ENCODE measurements at regions not wholly inside any gene's neighbourhood (a gene's known extent, or its start where the extent isn't known, plus 50 kb on each side); places are given as distances from the start of the nearest gene placed in this dataset.

DNA sequence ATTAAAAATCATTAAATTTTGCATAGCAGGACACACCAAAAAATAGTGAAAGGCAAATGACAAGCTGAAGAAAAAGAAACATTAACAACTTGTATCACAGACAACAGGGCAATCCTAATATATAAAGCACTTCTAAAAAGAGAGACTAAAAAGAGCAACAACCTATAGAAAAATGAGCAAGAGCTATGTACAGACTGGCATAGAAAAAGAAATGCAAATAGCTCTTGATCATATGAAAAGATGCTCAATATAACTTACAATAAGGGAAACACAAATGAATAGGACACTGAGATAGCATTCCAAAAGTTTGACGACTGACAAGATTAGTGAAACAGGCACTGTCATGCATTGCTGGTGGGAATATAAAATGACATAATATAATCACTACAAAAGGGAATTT is 235.9 kb downstream of the SEC61B start:
- no peaks in the 10 kb centered on the region for H3K36me3 ChIP-seq (ENCODE audit: control insufficient read depth in 5 of 5, insufficient read depth in 5 of 5, low read length in 5 of 5)
- no peak overlapping the region for H3K27ac ChIP-seq (ENCODE audit: low read depth, low read length)
- H3K4me3 ChIP-seq (ENCODE audit: low read depth in 1 of 5, low read length in 5 of 5): no peak overlapping the region
- peaks cover 0 to 4% (median 0%) of the 10 kb centered on the region in 5 donors for H3K4me1 ChIP-seq (ENCODE audit: control insufficient read depth in 5 of 5, insufficient read depth in 5 of 5, low read length in 5 of 5)
- H3K9ac ChIP-seq (ENCODE audit: low read length in 5 of 5): no peak overlapping the region
- H3K9me3 ChIP-seq (ENCODE audit: control insufficient read depth in 5 of 5, low read length in 5 of 5): no peaks in the 10 kb centered on the region
- H3K27me3 ChIP-seq (ENCODE audit: control insufficient read depth in 5 of 5, insufficient read depth in 4 of 5, low read length in 5 of 5): no peaks in the 10 kb centered on the region

- Histone ChIP-seq H3K9me3 (ENCODE audit: control insufficient read depth in 5 of 5, low read length in 5 of 5) (no peaks in the 10 kb centered on the region), H3K4me1 (ENCODE audit: control insufficient read depth in 5 of 5, insufficient read depth in 5 of 5, low read length in 5 of 5) (peaks cover 0 to 8% (median 0%) of the 10 kb centered on the region in 5 donors), H3K9ac (ENCODE audit: low read length in 5 of 5) (no peak overlapping the region), H3K4me3 (ENCODE audit: low read depth in 1 of 5, low read length in 5 of 5) (no peak overlapping the region), H3K36me3 (ENCODE audit: control insufficient read depth in 5 of 5, insufficient read depth in 5 of 5, low read length in 5 of 5) (no peaks in the 10 kb centered on the region), H3K27me3 (ENCODE audit: control insufficient read depth in 5 of 5, insufficient read depth in 4 of 5, low read length in 5 of 5) (no peaks in the 10 kb centered on the region), H3K27ac (ENCODE audit: low read depth, low read length) (no peak overlapping the region)
These were observed 237.8 kb downstream of the SEC61B start for GRCh38 chr9:99459919-99460318.

- H3K4me1 ChIP-seq (ENCODE audit: control insufficient read depth in 5 of 5, insufficient read depth in 5 of 5, low read length in 5 of 5): peaks cover 0 to 8% (median 0%) of the 10 kb centered on the region in 5 donors
- no peaks in the 10 kb centered on the region for H3K9me3 ChIP-seq (ENCODE audit: control insufficient read depth in 5 of 5, low read length in 5 of 5)
- H3K27me3 ChIP-seq (ENCODE audit: control insufficient read depth in 5 of 5, insufficient read depth in 4 of 5, low read length in 5 of 5): no peaks in the 10 kb centered on the region
- no peak overlapping the region for H3K9ac ChIP-seq (ENCODE audit: low read length in 5 of 5)
- H3K36me3 ChIP-seq (ENCODE audit: control insufficient read depth in 5 of 5, insufficient read depth in 5 of 5, low read length in 5 of 5): no peaks in the 10 kb centered on the region
- H3K27ac ChIP-seq (ENCODE audit: low read depth, low read length): no peak overlapping the region
- H3K4me3 ChIP-seq (ENCODE audit: low read depth in 1 of 5, low read length in 5 of 5): no peak overlapping the region
These were observed 241.0 kb downstream of the SEC61B start for GRCh38 chr9:99463131-99463530.

GRCh38 chr9:99464568-99464967 is 242.5 kb downstream of the SEC61B start:
- H3K4me3 ChIP-seq (ENCODE audit: low read depth in 1 of 5, low read length in 5 of 5): no peak overlapping the region
- no peak overlapping the region for H3K27ac ChIP-seq (ENCODE audit: low read depth, low read length)
- peaks cover 0 to 8% (median 0%) of the 10 kb centered on the region in 5 donors for H3K4me1 ChIP-seq (ENCODE audit: control insufficient read depth in 5 of 5, insufficient read depth in 5 of 5, low read length in 5 of 5)
- H3K27me3 ChIP-seq (ENCODE audit: control insufficient read depth in 5 of 5, insufficient read depth in 4 of 5, low read length in 5 of 5): no peaks in the 10 kb centered on the region
- no peak overlapping the region for H3K9ac ChIP-seq (ENCODE audit: low read length in 5 of 5)
- no peaks in the 10 kb centered on the region for H3K36me3 ChIP-seq (ENCODE audit: control insufficient read depth in 5 of 5, insufficient read depth in 5 of 5, low read length in 5 of 5)
- peaks cover 0 to 5% (median 0%) of the 10 kb centered on the region in 5 donors for H3K9me3 ChIP-seq (ENCODE audit: control insufficient read depth in 5 of 5, low read length in 5 of 5)

- H3K9me3 ChIP-seq (ENCODE audit: control insufficient read depth in 5 of 5, low read length in 5 of 5): peaks cover 0 to 5% (median 0%) of the 10 kb centered on the region in 5 donors
- H3K4me3 ChIP-seq (ENCODE audit: low read depth in 1 of 5, low read length in 5 of 5): no peak overlapping the region
- peaks cover 0 to 8% (median 0%) of the 10 kb centered on the region in 5 donors for H3K4me1 ChIP-seq (ENCODE audit: control insufficient read depth in 5 of 5, insufficient read depth in 5 of 5, low read length in 5 of 5)
- H3K27me3 ChIP-seq (ENCODE audit: control insufficient read depth in 5 of 5, insufficient read depth in 4 of 5, low read length in 5 of 5): no peaks in the 10 kb centered on the region
- H3K9ac ChIP-seq (ENCODE audit: low read length in 5 of 5): no peak overlapping the region
- H3K27ac ChIP-seq (ENCODE audit: low read depth, low read length): no peak overlapping the region
- no peaks in the 10 kb centered on the region for H3K36me3 ChIP-seq (ENCODE audit: control insufficient read depth in 5 of 5, insufficient read depth in 5 of 5, low read length in 5 of 5)
These were observed 243.3 kb downstream of the SEC61B start for GRCh38 chr9:99465231-99465907.

- Histone ChIP-seq H3K9me3 (ENCODE audit: control insufficient read depth in 5 of 5, low read length in 5 of 5) (peaks cover 0 to 5% (median 0%) of the 10 kb centered on the region in 5 donors), H3K27ac (ENCODE audit: low read depth, low read length) (no peak overlapping the region), H3K9ac (ENCODE audit: low read length in 5 of 5) (no peak overlapping the region), H3K4me3 (ENCODE audit: low read depth in 1 of 5, low read length in 5 of 5) (no peak overlapping the region), H3K36me3 (ENCODE audit: control insufficient read depth in 5 of 5, insufficient read depth in 5 of 5, low read length in 5 of 5) (no peaks in the 10 kb centered on the region), H3K4me1 (ENCODE audit: control insufficient read depth in 5 of 5, insufficient read depth in 5 of 5, low read length in 5 of 5) (peaks cover 0 to 8% (median 0%) of the 10 kb centered on the region in 5 donors), H3K27me3 (ENCODE audit: control insufficient read depth in 5 of 5, insufficient read depth in 4 of 5, low read length in 5 of 5) (no peaks in the 10 kb centered on the region)
These were observed 244.0 kb downstream of the SEC61B start for GRCh38 chr9:99466104-99466503.

DNA sequence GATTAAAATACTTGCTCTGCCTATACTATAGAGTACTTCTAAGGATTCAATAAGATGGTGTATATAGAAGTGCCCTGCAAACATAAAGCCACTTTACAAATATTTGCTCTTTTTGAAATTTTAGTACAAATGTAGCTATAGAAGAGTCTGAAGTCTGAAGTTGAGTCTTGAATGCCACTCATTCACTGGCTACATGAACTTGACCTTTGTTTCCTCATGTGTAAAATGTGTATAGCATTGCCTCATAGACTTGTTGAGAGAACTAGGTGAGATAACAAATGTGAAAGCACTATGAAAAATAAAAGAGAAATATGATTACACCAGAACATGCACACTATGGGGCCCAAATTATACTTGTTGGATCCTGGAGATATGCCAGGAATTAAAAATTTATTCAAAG is 244.7 kb downstream of the SEC61B start:
- Histone ChIP-seq H3K4me3 (ENCODE audit: low read depth in 1 of 5, low read length in 5 of 5) (no peak overlapping the region), H3K27me3 (ENCODE audit: control insufficient read depth in 5 of 5, insufficient read depth in 4 of 5, low read length in 5 of 5) (no peaks in the 10 kb centered on the region), H3K4me1 (ENCODE audit: control insufficient read depth in 5 of 5, insufficient read depth in 5 of 5, low read length in 5 of 5) (peaks cover 0 to 8% (median 0%) of the 10 kb centered on the region in 5 donors), H3K9me3 (ENCODE audit: control insufficient read depth in 5 of 5, low read length in 5 of 5) (peaks cover 0 to 5% (median 0%) of the 10 kb centered on the region in 5 donors), H3K27ac (ENCODE audit: low read depth, low read length) (no peak overlapping the region), H3K9ac (ENCODE audit: low read length in 5 of 5) (no peak overlapping the region), H3K36me3 (ENCODE audit: control insufficient read depth in 5 of 5, insufficient read depth in 5 of 5, low read length in 5 of 5) (no peaks in the 10 kb centered on the region)

DNA sequence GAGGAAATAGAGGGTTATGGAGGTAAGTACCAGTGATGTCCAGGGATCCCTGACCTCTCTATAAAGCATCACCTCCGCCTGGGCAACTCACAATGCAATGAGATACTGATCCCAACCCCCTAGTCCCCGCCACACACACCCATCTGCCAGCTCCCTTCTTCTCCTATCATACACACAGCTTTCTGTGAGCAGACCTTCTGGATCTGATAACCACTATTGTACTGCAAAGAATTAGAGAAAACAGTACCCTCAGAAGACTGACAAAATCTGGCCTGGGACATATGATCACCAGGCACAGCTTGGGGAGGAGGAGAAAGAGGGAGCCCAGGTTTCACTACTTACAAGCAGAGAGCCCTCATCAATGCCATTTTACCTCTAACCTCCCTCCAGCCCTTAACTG is 249.0 kb downstream of the SEC61B start:
- H3K27me3 ChIP-seq (ENCODE audit: control insufficient read depth in 5 of 5, insufficient read depth in 4 of 5, low read length in 5 of 5): no peaks in the 10 kb centered on the region
- no peaks in the 10 kb centered on the region for H3K36me3 ChIP-seq (ENCODE audit: control insufficient read depth in 5 of 5, insufficient read depth in 5 of 5, low read length in 5 of 5)
- H3K9me3 ChIP-seq (ENCODE audit: control insufficient read depth in 5 of 5, low read length in 5 of 5): peaks cover 0 to 5% (median 0%) of the 10 kb centered on the region in 5 donors
- H3K27ac ChIP-seq (ENCODE audit: low read depth, low read length): no peak overlapping the region
- H3K4me3 ChIP-seq (ENCODE audit: low read depth in 1 of 5, low read length in 5 of 5): no peak overlapping the region
- no peaks in the 10 kb centered on the region for H3K4me1 ChIP-seq (ENCODE audit: control insufficient read depth in 5 of 5, insufficient read depth in 5 of 5, low read length in 5 of 5)
- no peak overlapping the region for H3K9ac ChIP-seq (ENCODE audit: low read length in 5 of 5)

- Histone ChIP-seq H3K27ac (ENCODE audit: low read depth, low read length) (no peak overlapping the region), H3K4me3 (ENCODE audit: low read depth in 1 of 5, low read length in 5 of 5) (no peak overlapping the region), H3K9me3 (ENCODE audit: control insufficient read depth in 5 of 5, low read length in 5 of 5) (peaks cover 0 to 5% (median 0%) of the 10 kb centered on the region in 5 donors), H3K9ac (ENCODE audit: low read length in 5 of 5) (no peak overlapping the region), H3K36me3 (ENCODE audit: control insufficient read depth in 5 of 5, insufficient read depth in 5 of 5, low read length in 5 of 5) (no peaks in the 10 kb centered on the region), H3K4me1 (ENCODE audit: control insufficient read depth in 5 of 5, insufficient read depth in 5 of 5, low read length in 5 of 5) (no peaks in the 10 kb centered on the region), H3K27me3 (ENCODE audit: control insufficient read depth in 5 of 5, insufficient read depth in 4 of 5, low read length in 5 of 5) (no peaks in the 10 kb centered on the region)
These were observed 250.3 kb downstream of the SEC61B start for GRCh38 chr9:99472240-99472915.

GRCh38 chr9:99472916-99473245 is 250.8 kb downstream of the SEC61B start:
- Histone ChIP-seq H3K36me3 (ENCODE audit: control insufficient read depth in 5 of 5, insufficient read depth in 5 of 5, low read length in 5 of 5) (no peaks in the 10 kb centered on the region), H3K4me3 (ENCODE audit: low read depth in 1 of 5, low read length in 5 of 5) (no peak overlapping the region), H3K4me1 (ENCODE audit: control insufficient read depth in 5 of 5, insufficient read depth in 5 of 5, low read length in 5 of 5) (no peaks in the 10 kb centered on the region), H3K27ac (ENCODE audit: low read depth, low read length) (no peak overlapping the region), H3K9ac (ENCODE audit: low read length in 5 of 5) (no peak overlapping the region), H3K27me3 (ENCODE audit: control insufficient read depth in 5 of 5, insufficient read depth in 4 of 5, low read length in 5 of 5) (no peaks in the 10 kb centered on the region), H3K9me3 (ENCODE audit: control insufficient read depth in 5 of 5, low read length in 5 of 5) (peaks cover 0 to 5% (median 0%) of the 10 kb centered on the region in 5 donors)

All from subcutaneous abdominal adipose tissue (tissue), 5 donors.